ENCODE measurements at regions not wholly inside any gene's neighbourhood (a gene's known extent, or its start where the extent isn't known, plus 50 kb on each side); places are given as distances from the start of the nearest gene placed in this dataset.

- TF ChIP-seq TAF1 (IDR thresholded peaks at IDR 0.05; ENCODE audit: low read depth, low read length), result no peak
- TF ChIP-seq POLR2A (IDR thresholded peaks at IDR 0.05; ENCODE audit: low read depth, low read length), result no peak
- TF ChIP-seq POLR2AphosphoS5 (IDR thresholded peaks at IDR 0.05; ENCODE audit: low read depth, low read length), result no peak
These were observed 259.4 kb upstream of the POGK start for GRCh38 chr1:166579557-166580501.
